HCT116 (cell line): ENCODE measurements at regions not wholly inside any gene's neighbourhood (a gene's known extent, or its start where the extent isn't known, plus 50 kb on each side); places are given as distances from the start of the nearest gene placed in this dataset.

Experiments
- ATAC-seq: fragments of 200-7000 bp; cut with Tn5 transposase; 2 replicates; pipeline ENCODE4 v1.9.1; 2020; ENCODE audit warnings: mild to moderate bottlenecking, moderate library complexity
- BruUV-seq: library from RNA; stranded (reverse); fragments of 400-500 nt; replicated peaks from 2 replicates; lab custom pipeline; 2021; lab: Mats Ljungman, UMichigan
- CTCF ChIA-PET: fragments of 300-600 bp; sonication (Branson Sonifier 250); formaldehyde crosslinking; loops from one replicate; lab custom pipeline; 2021; ENCODE audit warnings: antibody characterized with exemption; lab: Charles Lee
- POLR2A ChIA-PET: fragments of 300-600, 350-600 bp; sonication (Branson Sonifier 250); formaldehyde crosslinking; loops from one replicate; lab custom pipeline; 2021; ENCODE audit warnings: antibody characterized with exemption; lab: Charles Lee
- RAD21 ChIA-PET, 2 experiments: fragments of 300-600 bp; sonication (Branson Sonifier 250); formaldehyde crosslinking; loops; one replicate each; lab custom pipeline; 2023; ENCODE audit warnings: low total read pairs in 2 of 2; ENCODE audit not compliant: uncharacterized antibody in 2 of 2, unreplicated experiment in 2 of 2, low non-redundant PET in 1 of 2; lab: Charles Lee
- DNase-seq: peaks from one replicate; pipeline ENCODE4 v3.0.0-alpha.2; 2010; ENCODE audit warnings: low read depth, low spot score
- H2AFZ ChIP-seq: fragments of 200-600 bp; shearing (Covaris generic), sonication (generic); 2 replicates; pipeline ENCODE4 v1.6.1; 2017; ENCODE audit warnings: low read depth, mixed run types, mixed read lengths, antibody characterized with exemption, low read length; ENCODE audit not compliant: poor library complexity, severe bottlenecking
- H3K27ac ChIP-seq: 2 replicates; pipeline ENCODE4 v1.5.1; 2012; ENCODE audit warnings: low read depth, low read length
- H3K27me3 ChIP-seq: fragments of 200-600 bp; sonication (generic); 2 replicates; pipeline ENCODE4 v1.6.1; 2016; ENCODE audit warnings: mixed run types, low read length, mixed read lengths; ENCODE audit not compliant: insufficient read depth
- H3K36me3 ChIP-seq, 2 experiments: fragments of 200-500 bp in 1 of 2; fragments of 200-600 bp in 1 of 2; sonication (Bioruptor generic) in 1 of 2; sonication (generic) in 1 of 2; 2 replicates each; pipeline versions ENCODE4 v1.5.1 to v1.6.1; 2014 to 2016; ENCODE audit warnings: low read length in 2 of 2, inconsistent platforms in 1 of 2, mixed read lengths in 1 of 2, mixed run types in 1 of 2; ENCODE audit not compliant: insufficient read depth in 2 of 2, control insufficient read depth in 1 of 2
- H3K4me1 ChIP-seq, 2 experiments: fragments of 200-600 bp in 1 of 2; sonication (generic) in 1 of 2; 2 replicates each; pipeline versions ENCODE4 v1.5.1 to v1.6.1; 2012 to 2017; ENCODE audit warnings: low read length in 2 of 2, inconsistent platforms in 1 of 2, mild to moderate bottlenecking in 1 of 2, mixed read lengths in 1 of 2, mixed run types in 1 of 2, moderate library complexity in 1 of 2; ENCODE audit not compliant: insufficient read depth in 2 of 2, control insufficient read depth in 1 of 2
- H3K4me2 ChIP-seq: fragments of 200-600 bp; sonication (generic); 2 replicates; pipeline ENCODE4 v1.6.1; 2017; ENCODE audit warnings: mixed run types, low read length, mixed read lengths
- H3K4me3 ChIP-seq, 2 experiments: fragments of 200-600 bp in 1 of 2; sonication (generic) in 1 of 2; replicated peaks in 1 of 2; 2 replicates each; pipeline ENCODE4 v1.5.1; 2011 to 2016; ENCODE audit warnings: low read length in 2 of 2, control low read depth in 1 of 2, low read depth in 1 of 2, mild to moderate bottlenecking in 1 of 2, mixed read lengths in 1 of 2, mixed run types in 1 of 2
- H3K79me2 ChIP-seq: fragments of 200-600 bp; sonication (generic); 2 replicates; pipeline ENCODE4 v1.6.1; 2017; ENCODE audit warnings: mild to moderate bottlenecking, mixed run types, low read length, moderate library complexity, mixed read lengths; ENCODE audit not compliant: insufficient read depth
- H3K9ac ChIP-seq: fragments of 200-600 bp; sonication (generic); 2 replicates; pipeline ENCODE4 v1.6.1; 2016; ENCODE audit warnings: low read length, mixed read lengths
- H3K9me2 ChIP-seq: fragments of 200-600 bp; sonication (generic), shearing (Covaris generic); 2 replicates; pipeline ENCODE4 v1.6.1; 2017; ENCODE audit warnings: mixed run types, mild to moderate bottlenecking, moderate library complexity; ENCODE audit not compliant: insufficient read depth
- H3K9me3 ChIP-seq, 2 experiments: fragments of 200-500 bp in 1 of 2; fragments of 200-600 bp in 1 of 2; sonication (Bioruptor generic) in 1 of 2; sonication (generic) in 1 of 2; 2 replicates each; pipeline ENCODE4 v1.6.1; 2014 to 2017; ENCODE audit warnings: low read length in 2 of 2, mixed read lengths in 2 of 2, inconsistent platforms in 1 of 2, low read depth in 1 of 2, mild to moderate bottlenecking in 1 of 2, mixed run types in 1 of 2, moderate library complexity in 1 of 2; ENCODE audit not compliant: control insufficient read depth in 1 of 2, insufficient read depth in 1 of 2
- H4K20me1 ChIP-seq: fragments of 200-600 bp; sonication (generic), shearing (Covaris generic); 2 replicates; pipeline ENCODE4 v1.6.1; 2017; ENCODE audit warnings: mixed run types, mild to moderate bottlenecking, moderate library complexity; ENCODE audit not compliant: insufficient read depth
- CBX3 ChIP-seq: IDR thresholded peaks from 2 replicates; pipeline ENCODE4 v1.6.1; 2012; ENCODE audit warnings: low read depth
- CEBPB ChIP-seq: IDR thresholded peaks from 2 replicates; pipeline ENCODE4 v1.6.1; 2012; ENCODE audit warnings: low read depth
- EGR1 ChIP-seq: IDR thresholded peaks from 2 replicates; pipeline ENCODE4 v1.6.1; 2012; ENCODE audit warnings: low read depth
- ELF1 ChIP-seq: IDR thresholded peaks from 2 replicates; pipeline ENCODE4 v1.6.1; 2012; ENCODE audit warnings: low read depth, borderline replicate concordance
- EZH2 ChIP-seq: fragments of 200-600 bp; sonication (generic); IDR thresholded peaks from 2 replicates; pipeline ENCODE4 v1.6.1; 2017; ENCODE audit warnings: antibody characterized with exemption, mixed run types
- EZH2phosphoT487 ChIP-seq: fragments of 200-600 bp; IDR thresholded peaks from 2 replicates; pipeline ENCODE4 v1.6.1; 2018; ENCODE audit warnings: antibody characterized with exemption, borderline replicate concordance
- FOSL1 ChIP-seq: IDR thresholded peaks from 2 replicates; pipeline ENCODE4 v1.6.1; 2012; ENCODE audit warnings: low read depth
- JUND ChIP-seq: IDR thresholded peaks from 2 replicates; pipeline ENCODE4 v1.6.1; 2012
- RAD21 ChIP-seq: IDR thresholded peaks from 2 replicates; pipeline ENCODE4 v1.6.1; 2012; ENCODE audit warnings: low read depth, mild to moderate bottlenecking
- REST ChIP-seq: IDR thresholded peaks from 2 replicates; pipeline ENCODE4 v1.6.1; 2012; ENCODE audit warnings: low read depth
- SIN3A ChIP-seq: IDR thresholded peaks from 2 replicates; pipeline ENCODE4 v1.6.1; 2012; ENCODE audit warnings: low read depth
- SP1 ChIP-seq: IDR thresholded peaks from 2 replicates; pipeline ENCODE4 v1.6.1; 2012; ENCODE audit warnings: low read depth
- SRF ChIP-seq: IDR thresholded peaks from 2 replicates; pipeline ENCODE4 v1.6.1; 2012; ENCODE audit warnings: low read depth
- TCF7L2 ChIP-seq: IDR thresholded peaks from 2 replicates; pipeline ENCODE4 v1.7.0; 2011; ENCODE audit warnings: borderline replicate concordance, inconsistent platforms; ENCODE audit not compliant: insufficient read depth, insufficient read length; ENCODE audit errors: extremely low read depth
- YY1 ChIP-seq: IDR thresholded peaks from 2 replicates; pipeline ENCODE4 v1.6.1; 2011; ENCODE audit warnings: low read length, low read depth, moderate library complexity, mild to moderate bottlenecking; ENCODE audit not compliant: insufficient replicate concordance; ENCODE audit errors: extremely low read depth
- ZFX ChIP-seq: fragments of 450-650 bp; IDR thresholded peaks from 2 replicates; pipeline ENCODE4 v1.6.1; 2017
- ZNF274 ChIP-seq: fragments of 200-500 bp; sonication (Bioruptor generic); IDR thresholded peaks from 2 replicates; pipeline ENCODE4 v1.6.1; 2014; ENCODE audit warnings: mild to moderate bottlenecking, low read depth, low read length, inconsistent platforms
- intact Hi-C: fragments of 100-400 bp; cut with micrococcal nuclease; formaldehyde crosslinking; loops from 2 replicates; pipeline ENCODE4 v1.10.0; 2022
- TF ChIP-seq, protein P1 (sequence below): IDR thresholded peaks from 2 replicates; pipeline ENCODE4 v1.6.1; 2012
- TF ChIP-seq, protein P2 (sequence below): IDR thresholded peaks from 2 replicates; pipeline ENCODE4 v1.6.1; 2012
- TF ChIP-seq, protein P3 (sequence below): IDR thresholded peaks from 2 replicates; pipeline ENCODE4 v1.6.1; 2011; ENCODE audit warnings: mild to moderate bottlenecking, low read length, moderate library complexity; ENCODE audit not compliant: insufficient replicate concordance; ENCODE audit errors: extremely low read depth

GRCh38 chr1:81542196-81542595, 258.5 kb upstream of the ADGRL2 start (continued):
- TF ChIP-seq RAD21: no peak
- TF ChIP-seq EZH2phosphoT487: no peak

DNA sequence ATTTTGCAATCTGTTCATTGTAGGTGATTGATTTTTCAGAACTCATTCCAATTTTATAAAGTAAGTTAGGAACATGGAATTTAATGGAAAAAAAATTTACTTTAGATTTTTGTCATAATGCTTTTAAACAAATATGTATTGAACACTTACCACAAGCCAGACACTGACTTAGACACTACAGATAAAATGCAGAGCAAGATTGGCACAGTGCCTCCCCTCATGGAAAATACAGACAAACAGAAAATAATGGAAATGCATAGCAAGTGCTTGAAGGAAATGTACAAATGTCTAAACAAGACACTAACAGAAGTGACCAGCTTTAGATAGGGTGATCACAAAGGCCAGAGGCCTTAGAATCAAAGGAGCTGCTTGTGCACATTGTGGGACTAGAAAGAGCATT, 260.5 kb upstream of the ADGRL2 start:
- no peaks in the 10 kb centered on the region for H3K9me2 ChIP-seq
- ATAC-seq (no peak), DNase-seq (no peak)
- H3K79me2 ChIP-seq: no peaks in the 10 kb centered on the region
- no peak overlapping the region for H3K27ac ChIP-seq
- H3K4me2 ChIP-seq: no peak overlapping the region
- no peaks in the 10 kb centered on the region for H3K4me1 ChIP-seq
- no peaks in the 10 kb centered on the region for H3K36me3 ChIP-seq
- ChIA-PET RAD21 (no interaction called here), POLR2A (no interaction called here), CTCF (no interaction called here)
- intact Hi-C loops: no loop called here
- no peak overlapping the region for H2AFZ ChIP-seq
- no peak overlapping the region for H3K9ac ChIP-seq
- H3K4me3 ChIP-seq: no peak overlapping the region
- no TSS peak for BruUV-seq
- no peaks in the 10 kb centered on the region for H3K27me3 ChIP-seq
- no peak for TF ChIP-seq FOSL1
- TF ChIP-seq SIN3A: no peak
- TF ChIP-seq ELF1: no peak
- TF ChIP-seq CBX3: no peak
- TF ChIP-seq, protein P1, sequence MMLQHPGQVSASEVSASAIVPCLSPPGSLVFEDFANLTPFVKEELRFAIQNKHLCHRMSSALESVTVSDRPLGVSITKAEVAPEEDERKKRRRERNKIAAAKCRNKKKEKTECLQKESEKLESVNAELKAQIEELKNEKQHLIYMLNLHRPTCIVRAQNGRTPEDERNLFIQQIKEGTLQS: no peak
- no peak for TF ChIP-seq RAD21
- no peak for TF ChIP-seq ZNF274
- TF ChIP-seq CEBPB: no peak
- TF ChIP-seq, protein P2, sequence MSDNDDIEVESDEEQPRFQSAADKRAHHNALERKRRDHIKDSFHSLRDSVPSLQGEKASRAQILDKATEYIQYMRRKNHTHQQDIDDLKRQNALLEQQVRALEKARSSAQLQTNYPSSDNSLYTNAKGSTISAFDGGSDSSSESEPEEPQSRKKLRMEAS: no peak
- TF ChIP-seq, protein P3, sequence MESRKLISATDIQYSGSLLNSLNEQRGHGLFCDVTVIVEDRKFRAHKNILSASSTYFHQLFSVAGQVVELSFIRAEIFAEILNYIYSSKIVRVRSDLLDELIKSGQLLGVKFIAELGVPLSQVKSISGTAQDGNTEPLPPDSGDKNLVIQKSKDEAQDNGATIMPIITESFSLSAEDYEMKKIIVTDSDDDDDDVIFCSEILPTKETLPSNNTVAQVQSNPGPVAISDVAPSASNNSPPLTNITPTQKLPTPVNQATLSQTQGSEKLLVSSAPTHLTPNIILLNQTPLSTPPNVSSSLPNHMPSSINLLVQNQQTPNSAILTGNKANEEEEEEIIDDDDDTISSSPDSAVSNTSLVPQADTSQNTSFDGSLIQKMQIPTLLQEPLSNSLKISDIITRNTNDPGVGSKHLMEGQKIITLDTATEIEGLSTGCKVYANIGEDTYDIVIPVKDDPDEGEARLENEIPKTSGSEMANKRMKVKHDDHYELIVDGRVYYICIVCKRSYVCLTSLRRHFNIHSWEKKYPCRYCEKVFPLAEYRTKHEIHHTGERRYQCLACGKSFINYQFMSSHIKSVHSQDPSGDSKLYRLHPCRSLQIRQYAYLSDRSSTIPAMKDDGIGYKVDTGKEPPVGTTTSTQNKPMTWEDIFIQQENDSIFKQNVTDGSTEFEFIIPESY: no peak
- no peak for TF ChIP-seq ZFX
- no peak for TF ChIP-seq SP1
- TF ChIP-seq EZH2: no peak
- TF ChIP-seq TCF7L2: no peak
- TF ChIP-seq EZH2phosphoT487: no peak
- no peak for TF ChIP-seq SRF
- TF ChIP-seq EGR1: no peak
- TF ChIP-seq YY1: no peak
- TF ChIP-seq REST: no peak
- no peak for TF ChIP-seq JUND
- no peaks in the 10 kb centered on the region for H4K20me1 ChIP-seq
- no peaks in the 10 kb centered on the region; a peak in 1 of 4 replicates for H3K9me3 ChIP-seq
